RWPE1 (cell line): ENCODE measurements at regions not wholly inside any gene's neighbourhood (a gene's known extent, or its start where the extent isn't known, plus 50 kb on each side); places are given as distances from the start of the nearest gene placed in this dataset.

Experiments used
- CTCF ChIA-PET: fragments of 350-600 bp; sonication (Branson Sonifier 250); formaldehyde crosslinking; extraction: SDS; loops from one replicate; lab custom pipeline; 2021; lab: Yijun Ruan, JAX
- POLR2A ChIA-PET: fragments of 400-600 bp; formaldehyde crosslinking; extraction: SDS; loops from one replicate; lab custom pipeline; 2020; ENCODE audit warnings: antibody characterized with exemption; ENCODE audit not compliant: low non-redundant PET; lab: Yijun Ruan, JAX
- DNase-seq: peaks from one replicate; pipeline ENCODE4 v3.0.0; 2012; ENCODE audit warnings: low spot score
- H3K27ac ChIP-seq: fragments of 450-650 bp; 2 replicates; pipeline ENCODE4 v1.5.1; 2017
- TF ChIP-seq, protein P1 (sequence below): fragments of 450-650 bp; conservative IDR thresholded peaks from 2 replicates; pipeline ENCODE4 v1.5.1; 2017; ENCODE audit warnings: low read depth, mild to moderate bottlenecking

DNA sequence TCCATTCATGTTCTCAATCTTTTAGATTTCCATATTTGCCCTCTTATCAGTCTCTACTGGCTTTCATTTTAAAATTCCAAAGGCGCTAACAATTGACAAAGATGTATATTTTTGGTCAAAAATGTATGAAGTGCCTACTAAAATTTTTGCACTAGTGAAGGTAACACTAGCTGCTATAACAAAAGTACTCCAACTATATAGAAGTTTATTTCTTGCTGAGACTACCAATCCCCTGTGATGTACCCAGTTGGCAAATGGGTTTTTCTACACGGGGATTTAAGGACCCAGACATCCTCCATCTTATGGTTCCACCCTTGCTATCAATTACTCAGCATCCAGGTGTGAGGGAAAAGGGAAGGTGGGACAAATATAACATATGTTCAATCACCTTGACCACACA, 75.3 kb upstream of the TSPAN8 start:
- no peak overlapping the region for H3K27ac ChIP-seq
- POLR2A ChIA-PET: no interaction called here
- TF ChIP-seq, protein P1, sequence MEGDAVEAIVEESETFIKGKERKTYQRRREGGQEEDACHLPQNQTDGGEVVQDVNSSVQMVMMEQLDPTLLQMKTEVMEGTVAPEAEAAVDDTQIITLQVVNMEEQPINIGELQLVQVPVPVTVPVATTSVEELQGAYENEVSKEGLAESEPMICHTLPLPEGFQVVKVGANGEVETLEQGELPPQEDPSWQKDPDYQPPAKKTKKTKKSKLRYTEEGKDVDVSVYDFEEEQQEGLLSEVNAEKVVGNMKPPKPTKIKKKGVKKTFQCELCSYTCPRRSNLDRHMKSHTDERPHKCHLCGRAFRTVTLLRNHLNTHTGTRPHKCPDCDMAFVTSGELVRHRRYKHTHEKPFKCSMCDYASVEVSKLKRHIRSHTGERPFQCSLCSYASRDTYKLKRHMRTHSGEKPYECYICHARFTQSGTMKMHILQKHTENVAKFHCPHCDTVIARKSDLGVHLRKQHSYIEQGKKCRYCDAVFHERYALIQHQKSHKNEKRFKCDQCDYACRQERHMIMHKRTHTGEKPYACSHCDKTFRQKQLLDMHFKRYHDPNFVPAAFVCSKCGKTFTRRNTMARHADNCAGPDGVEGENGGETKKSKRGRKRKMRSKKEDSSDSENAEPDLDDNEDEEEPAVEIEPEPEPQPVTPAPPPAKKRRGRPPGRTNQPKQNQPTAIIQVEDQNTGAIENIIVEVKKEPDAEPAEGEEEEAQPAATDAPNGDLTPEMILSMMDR: no peak
- CTCF ChIA-PET: no interaction called here
- no peak for DNase-seq

DNA sequence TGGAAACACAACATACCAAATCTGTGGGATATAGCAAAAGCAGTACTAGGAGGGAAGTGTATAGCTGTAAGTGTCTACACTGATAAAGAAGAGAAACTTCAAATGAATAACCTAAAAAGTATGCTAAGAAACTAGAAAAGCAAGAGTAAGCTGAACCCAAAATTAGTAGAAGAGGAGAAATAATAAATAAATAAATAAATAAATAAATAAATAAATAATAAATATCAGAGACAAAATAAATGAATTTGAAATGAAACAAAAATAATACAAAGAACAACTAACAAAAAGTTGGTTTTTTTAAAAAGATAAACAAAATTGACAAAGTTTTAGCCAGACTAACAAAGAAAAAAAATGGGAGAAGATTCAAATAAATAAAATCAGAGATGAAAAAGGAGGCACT, 72.7 kb upstream of the TSPAN8 start:
- no peak overlapping the region for H3K27ac ChIP-seq
- ChIA-PET CTCF (no interaction called here), POLR2A (no interaction called here)
- DNase-seq: no peak
- TF ChIP-seq, protein P1: no peak

DNA sequence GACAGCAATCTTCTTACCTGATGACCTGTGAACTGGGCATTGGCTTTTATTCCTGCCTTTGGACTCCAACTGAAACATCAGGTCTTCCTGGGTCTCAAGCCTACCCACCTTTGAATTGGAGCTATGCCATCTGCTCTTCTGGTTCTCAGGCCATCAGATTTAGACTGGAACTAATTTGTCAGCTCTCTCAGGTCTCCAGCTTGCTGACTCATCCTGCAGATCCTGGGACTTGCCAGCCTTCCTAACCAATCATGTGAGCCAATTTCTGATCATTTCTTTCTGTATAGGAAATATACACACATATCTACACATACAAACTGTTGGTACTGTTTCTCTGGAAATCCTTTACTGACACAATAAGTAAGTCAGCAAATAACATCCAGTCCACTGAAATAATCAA, 65.3 kb upstream of the TSPAN8 start:
- no peak overlapping the region for H3K27ac ChIP-seq
- DNase-seq: no peak
- ChIA-PET CTCF (no interaction called here), POLR2A (no interaction called here)
- TF ChIP-seq, protein P1: no peak

GRCh38 chr12:71222436-71222835, 64.6 kb upstream of the TSPAN8 start:
- H3K27ac ChIP-seq: no peak overlapping the region
- no peak for DNase-seq
- POLR2A ChIA-PET: no interaction called here
- CTCF ChIA-PET: no interaction called here
- TF ChIP-seq, protein P1: no peak

DNA sequence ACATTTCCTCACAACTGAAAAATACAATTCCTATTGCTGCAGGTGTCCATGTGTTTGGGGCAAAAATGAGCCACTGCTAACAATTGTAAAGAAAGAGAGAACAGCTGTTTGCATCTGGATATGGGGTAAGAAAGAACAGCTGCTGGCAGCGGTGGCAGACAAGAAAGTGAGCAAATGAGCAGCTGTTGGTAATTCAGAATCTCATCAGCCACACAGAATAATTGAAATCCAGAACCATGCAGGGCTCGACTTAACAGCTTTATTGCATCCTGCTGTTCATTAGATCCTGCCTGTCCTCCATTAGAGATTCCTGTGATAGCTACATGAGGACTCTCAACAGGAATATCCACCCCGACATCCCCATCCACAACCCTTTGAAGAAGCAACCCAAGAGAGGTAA, 62.5 kb upstream of the TSPAN8 start:
- ChIA-PET CTCF (no interaction called here), POLR2A (no interaction called here)
- DNase-seq: no peak
- TF ChIP-seq, protein P1: no peak
- H3K27ac ChIP-seq: no peak overlapping the region

- no peak for DNase-seq
- H3K27ac ChIP-seq: no peak overlapping the region
- TF ChIP-seq, protein P1: no peak
- ChIA-PET POLR2A (no interaction called here), CTCF (interaction anchor here (0.9 kb wide), 2 partner anchors 53 to 173 kb away, joined by 3 to 4 read pairs; no protein-coding TSS in a partner anchor)
Observed at GRCh38 chr12:71219224-71219623, 61.4 kb upstream of the TSPAN8 start.
